Glutamatergic neuron (in vitro differentiated cells): ENCODE measurements at regions not wholly inside any gene's neighbourhood (a gene's known extent, or its start where the extent isn't known, plus 50 kb on each side); places are given as distances from the start of the nearest gene placed in this dataset.

Experiments used
- DNase-seq: peaks from one replicate; pipeline ENCODE4 v3.0.0; 2022
- H3K27ac Mint-ChIP-seq: one replicate; pipeline ENCODE4 v1.8.0; 2020; ENCODE audit warnings: mild to moderate bottlenecking, mixed read lengths, inconsistent platforms; ENCODE audit not compliant: unreplicated experiment
- H3K27me3 Mint-ChIP-seq: one replicate; pipeline ENCODE4 v1.8.0; 2020; ENCODE audit warnings: mild to moderate bottlenecking, moderate library complexity, mixed read lengths, inconsistent platforms; ENCODE audit not compliant: unreplicated experiment
- H3K36me3 Mint-ChIP-seq: one replicate; pipeline ENCODE4 v1.8.0; 2020; ENCODE audit warnings: mild to moderate bottlenecking, mixed read lengths, inconsistent platforms; ENCODE audit not compliant: unreplicated experiment
- H3K4me1 Mint-ChIP-seq: one replicate; pipeline ENCODE4 v1.8.0; 2020; ENCODE audit warnings: mild to moderate bottlenecking, low read depth, mixed read lengths, inconsistent platforms; ENCODE audit not compliant: unreplicated experiment
- H3K4me3 Mint-ChIP-seq: one replicate; pipeline ENCODE4 v1.8.0; 2020; ENCODE audit warnings: mild to moderate bottlenecking, mixed read lengths, inconsistent platforms; ENCODE audit not compliant: unreplicated experiment
- H3K9me3 Mint-ChIP-seq: one replicate; pipeline ENCODE4 v1.8.0; 2020; ENCODE audit warnings: mild to moderate bottlenecking, moderate library complexity, mixed read lengths, inconsistent platforms; ENCODE audit not compliant: unreplicated experiment
- CTCF ChIP-seq: fragments of 200-600 bp; sonication (generic); IDR thresholded peaks from one replicate; pipeline ENCODE4 v1.5.0; 2021; ENCODE audit not compliant: partially characterized antibody, unreplicated experiment

GRCh38 chr22:44634426-44635321 lies 67.3 kb upstream of the PRR5 start:
- H3K27me3 Mint-ChIP-seq = peaks cover 10% of the 10 kb centered on the region
- no peaks in the 10 kb centered on the region for H3K4me1 Mint-ChIP-seq
- H3K4me3 Mint-ChIP-seq = no peak overlapping the region
- H3K27ac Mint-ChIP-seq = no peak overlapping the region
- no peak for TF ChIP-seq CTCF
- no peaks in the 10 kb centered on the region for H3K36me3 Mint-ChIP-seq
- no peak for DNase-seq
- H3K9me3 Mint-ChIP-seq = no peaks in the 10 kb centered on the region

GRCh38 chr22:44633647-44634046 lies 68.4 kb upstream of the PRR5 start:
- no peaks in the 10 kb centered on the region for H3K9me3 Mint-ChIP-seq
- H3K36me3 Mint-ChIP-seq = no peaks in the 10 kb centered on the region
- TF ChIP-seq CTCF = no peak
- no peaks in the 10 kb centered on the region for H3K4me1 Mint-ChIP-seq
- no peak overlapping the region for H3K4me3 Mint-ChIP-seq
- peaks cover 10% of the 10 kb centered on the region for H3K27me3 Mint-ChIP-seq
- DNase-seq = no peak
- no peak overlapping the region for H3K27ac Mint-ChIP-seq

- no peaks in the 10 kb centered on the region for H3K36me3 Mint-ChIP-seq
- no peak for DNase-seq
- no peak overlapping the region for H3K27ac Mint-ChIP-seq
- H3K4me3 Mint-ChIP-seq = no peak overlapping the region
- no peaks in the 10 kb centered on the region for H3K4me1 Mint-ChIP-seq
- H3K9me3 Mint-ChIP-seq = no peaks in the 10 kb centered on the region
- no peak for TF ChIP-seq CTCF
- H3K27me3 Mint-ChIP-seq = peaks cover 10% of the 10 kb centered on the region
Measured at GRCh38 chr22:44632541-44633396, 69.2 kb upstream of the PRR5 start.

GRCh38 chr22:44630826-44631225 lies 71.2 kb upstream of the PRR5 start:
- Mint-ChIP-seq H3K4me1 (no peaks in the 10 kb centered on the region), H3K27me3 (peaks cover 9% of the 10 kb centered on the region), H3K4me3 (no peak overlapping the region), H3K36me3 (no peaks in the 10 kb centered on the region), H3K9me3 (no peaks in the 10 kb centered on the region), H3K27ac (no peak overlapping the region)
- TF ChIP-seq CTCF = no peak
- DNase-seq = no peak
